NOMO-1 (cell line): ENCODE measurements at regions not wholly inside any gene's neighbourhood (a gene's known extent, or its start where the extent isn't known, plus 50 kb on each side); places are given as distances from the start of the nearest gene placed in this dataset.
"Not testable (repeated sequence)": the region's sequence is repeated elsewhere in the genome, so short reads cannot be mapped to it uniquely, and the experiment has no call there.

ENCODE experiments used
- DNase-seq, 2 experiments: peaks; one replicate each; lab custom pipeline; 2025; ENCODE audit not compliant: unreplicated experiment in 2 of 2; lab: John Stamatoyannopoulos, UW

DNA sequence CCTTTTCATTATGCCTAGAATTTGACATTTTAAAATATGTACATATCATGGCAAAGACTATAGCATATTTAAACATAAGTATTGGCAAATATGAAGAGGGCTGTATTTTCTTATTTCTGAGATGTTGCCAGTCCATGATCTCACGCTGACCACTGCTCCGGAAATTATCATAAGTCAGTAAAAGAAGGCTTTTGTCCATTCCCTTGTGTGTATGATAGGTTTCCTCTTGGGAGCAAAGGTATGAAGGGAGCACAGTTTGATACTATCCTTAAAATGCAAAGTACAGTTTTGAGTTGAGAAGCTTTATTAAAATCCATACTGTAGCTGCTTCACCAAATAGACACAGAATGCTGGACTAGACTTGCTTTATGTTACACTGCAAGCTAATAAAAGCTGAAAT lies 52.6 kb upstream of the AGA start:
- DNase-seq: no peak

DNA sequence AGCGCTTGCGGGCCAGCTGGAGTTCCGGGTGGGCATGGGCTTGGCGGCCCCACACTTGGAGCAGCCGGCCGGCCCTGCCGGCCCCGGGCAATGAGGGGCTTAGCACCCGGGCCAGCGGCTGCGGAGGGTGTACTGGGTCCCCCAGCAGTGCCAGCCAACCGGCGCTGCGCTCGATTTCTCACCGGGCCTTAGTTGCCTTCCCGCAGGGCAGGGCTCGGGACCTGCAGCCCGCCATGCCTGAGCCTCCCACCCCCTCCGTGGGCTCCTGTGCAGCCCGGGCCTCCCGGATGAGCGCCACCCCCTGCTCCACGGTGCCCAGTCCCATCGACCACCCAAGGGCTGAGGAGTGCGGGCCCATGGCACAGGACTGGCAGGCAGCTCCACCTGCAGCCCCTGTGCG lies 53.4 kb upstream of the AGA start:
- DNase-seq: not testable (repeated sequence)

DNA sequence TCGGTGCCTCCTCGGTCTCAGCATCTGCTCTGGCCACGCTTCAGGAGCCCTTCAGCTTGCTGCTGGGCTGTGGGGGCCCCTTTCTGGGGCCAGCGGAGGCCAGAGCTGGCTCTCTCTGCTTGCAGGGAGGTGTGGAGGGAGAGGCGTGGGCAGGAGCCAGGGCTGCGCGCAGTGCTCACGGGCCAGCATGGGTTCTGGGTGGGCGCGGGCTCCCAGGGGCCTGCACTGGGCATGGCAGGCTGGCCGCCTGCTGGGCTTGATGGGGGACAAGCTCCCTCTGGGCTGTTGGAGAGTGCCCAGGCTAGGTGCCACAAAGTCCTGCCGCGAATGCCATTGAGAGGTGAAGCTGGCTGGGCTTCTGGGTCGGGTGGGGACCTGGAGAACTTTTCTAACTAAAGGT lies 57.3 kb upstream of the AGA start:
- no peak for DNase-seq

DNA sequence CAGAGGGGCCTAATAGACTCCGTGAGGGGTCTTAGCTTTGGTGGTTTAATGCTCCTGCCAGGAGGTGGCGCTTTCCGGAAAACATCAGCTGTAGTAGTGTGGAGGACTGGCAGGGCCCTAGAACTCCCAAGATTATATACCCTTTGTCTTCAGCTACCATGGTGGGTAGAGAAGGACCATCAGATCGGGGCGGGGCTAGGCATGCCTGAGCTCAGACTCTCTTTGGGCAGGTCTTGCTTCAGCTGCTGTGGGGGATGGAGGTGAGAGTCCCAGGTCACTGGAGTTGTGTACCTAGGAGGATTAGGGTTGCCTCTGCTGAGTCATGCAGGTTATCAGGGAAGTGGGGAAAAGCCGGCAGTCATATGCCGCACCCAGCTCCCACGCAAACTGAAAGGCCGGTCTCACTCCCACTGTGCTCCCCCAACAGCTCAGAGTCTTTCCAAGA lies 63.0 kb upstream of the AGA start:
- DNase-seq: no peak

DNA sequence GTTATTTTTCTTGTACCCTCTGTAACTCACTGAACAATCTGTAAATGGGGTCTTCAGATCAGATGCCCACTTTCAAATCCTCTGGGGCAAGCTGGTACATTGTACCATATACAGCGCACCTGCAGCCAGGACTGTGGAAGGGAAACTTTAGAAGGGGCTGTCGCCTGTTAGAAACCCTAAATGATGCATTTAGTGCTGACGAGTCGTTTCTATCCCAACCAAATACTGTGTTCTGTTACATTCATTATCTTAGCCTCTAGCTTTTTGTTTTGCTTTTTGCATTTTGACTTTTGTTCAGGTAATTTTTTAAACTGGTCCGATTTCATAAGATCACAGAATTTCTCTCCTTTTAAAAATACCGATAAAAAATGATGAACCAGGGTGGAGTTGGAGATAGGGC lies 66.4 kb upstream of the AGA start:
- DNase-seq: no peak

DNA sequence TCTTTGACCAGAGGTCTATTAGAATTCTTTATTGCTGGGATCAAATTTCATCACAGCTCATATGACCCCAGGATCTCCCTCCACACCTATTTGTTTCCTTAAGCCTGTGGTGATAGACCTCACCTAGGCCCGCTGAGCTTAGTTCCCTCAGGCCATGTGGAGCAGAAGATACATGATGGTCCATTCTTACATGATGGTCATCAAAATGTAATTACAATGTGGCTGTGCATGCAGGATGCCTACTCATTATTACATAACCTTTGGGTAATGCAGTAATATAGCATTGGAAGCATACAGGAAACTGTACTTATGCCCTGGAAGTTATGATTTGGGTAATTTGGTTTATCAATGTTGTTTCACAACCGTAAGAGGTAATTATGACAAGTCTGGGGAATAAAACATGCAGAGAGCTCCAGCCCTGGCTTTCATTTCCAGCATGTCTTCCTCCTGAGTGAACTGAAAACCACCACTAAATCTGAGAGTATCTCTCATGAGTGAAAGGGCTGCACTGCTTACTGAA lies 67.0 kb upstream of the AGA start:
- no peak for DNase-seq

DNA sequence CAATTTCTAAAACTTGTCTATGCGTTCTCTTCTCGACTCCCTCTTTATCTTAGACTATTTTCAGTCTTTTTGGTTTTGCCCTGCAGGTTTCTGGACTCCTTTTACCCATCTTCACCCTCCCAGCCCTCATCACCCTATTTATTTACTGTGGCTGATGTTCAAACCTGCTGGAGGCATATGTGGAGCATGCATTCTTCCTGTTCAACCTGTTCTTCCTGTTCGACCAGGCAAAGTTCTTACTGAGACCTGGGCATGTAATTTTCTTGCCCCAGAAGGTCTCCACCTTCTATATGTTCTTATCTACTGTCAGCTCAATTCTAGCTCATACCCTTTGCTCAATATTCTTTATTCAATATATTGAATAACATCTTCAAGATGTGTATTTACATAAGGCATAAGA lies 69.4 kb upstream of the AGA start:
- no peak for DNase-seq

DNA sequence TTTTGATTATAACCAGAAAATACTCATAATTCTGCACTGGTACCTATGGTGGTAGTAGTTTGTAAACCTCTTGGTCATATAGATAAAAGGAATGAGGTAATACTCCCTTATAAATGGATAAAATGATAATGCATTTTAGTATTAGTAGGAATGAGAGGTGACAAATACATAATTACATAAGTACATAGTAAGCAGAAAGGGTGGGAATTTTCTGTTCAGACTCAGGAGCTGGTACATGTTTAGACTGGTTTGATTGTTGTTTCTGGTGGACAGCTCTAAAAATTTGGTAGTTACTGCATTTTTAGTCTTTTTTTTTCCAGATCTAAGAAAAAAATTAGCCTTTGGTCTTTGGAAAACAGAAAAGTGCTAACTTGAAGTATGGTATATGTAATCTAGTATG lies 70.4 kb upstream of the AGA start:
- DNase-seq: no peak

DNA sequence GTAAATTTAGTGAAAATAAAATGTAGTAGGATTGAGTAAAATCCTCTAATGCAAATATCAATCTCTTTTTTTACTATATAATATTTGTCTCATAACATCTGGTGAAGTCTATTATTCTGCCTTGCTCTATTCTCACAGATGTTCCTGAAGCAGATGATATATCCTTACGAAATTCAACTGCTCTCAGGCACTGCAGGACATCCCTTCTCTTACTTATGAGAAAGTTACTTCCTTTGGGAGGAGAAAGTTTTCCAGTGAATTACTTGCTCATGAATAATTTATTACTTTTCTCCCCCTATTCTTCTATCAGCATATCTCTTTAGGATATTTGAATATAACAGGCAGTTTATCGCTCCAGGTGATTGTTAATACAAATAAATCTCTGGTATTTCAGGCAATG lies 75.6 kb upstream of the AGA start:
- no peak for DNase-seq

DNA sequence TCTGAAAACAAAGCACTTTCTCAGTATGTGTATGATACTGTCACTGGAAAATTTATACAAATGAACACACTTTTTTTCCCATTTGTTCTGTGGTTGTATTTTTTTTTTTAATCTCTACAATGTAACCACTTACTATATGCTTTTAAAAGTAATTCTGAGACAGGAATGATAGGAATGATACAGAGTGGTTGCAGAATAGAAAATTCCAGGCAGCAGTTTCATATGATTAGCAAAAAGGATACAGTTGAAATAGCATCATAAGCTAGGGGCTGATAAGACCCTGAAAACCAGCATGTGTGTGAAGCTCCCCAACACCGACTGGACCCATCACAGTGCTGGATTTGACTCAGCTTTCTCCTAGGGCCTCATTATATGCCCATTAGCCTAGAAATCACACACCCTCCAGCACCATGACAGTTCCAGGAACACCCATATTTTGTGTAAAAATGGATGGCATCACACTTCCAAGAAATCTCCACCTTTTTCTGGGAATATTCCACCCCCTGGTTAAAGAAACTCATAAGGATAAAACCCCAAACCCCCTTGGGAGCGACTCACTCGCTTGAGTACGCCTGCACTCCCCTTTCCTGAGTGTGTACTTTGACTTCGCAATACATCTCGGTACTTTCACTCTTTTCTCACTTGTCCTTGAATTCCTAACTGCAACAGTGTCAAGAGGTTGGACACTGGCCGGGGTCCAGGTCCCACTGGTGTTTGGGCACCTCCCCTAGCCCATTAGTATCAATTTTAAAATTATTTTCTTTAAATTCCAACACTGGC lies 77.4 kb upstream of the AGA start:
- DNase-seq: no peak

DNA sequence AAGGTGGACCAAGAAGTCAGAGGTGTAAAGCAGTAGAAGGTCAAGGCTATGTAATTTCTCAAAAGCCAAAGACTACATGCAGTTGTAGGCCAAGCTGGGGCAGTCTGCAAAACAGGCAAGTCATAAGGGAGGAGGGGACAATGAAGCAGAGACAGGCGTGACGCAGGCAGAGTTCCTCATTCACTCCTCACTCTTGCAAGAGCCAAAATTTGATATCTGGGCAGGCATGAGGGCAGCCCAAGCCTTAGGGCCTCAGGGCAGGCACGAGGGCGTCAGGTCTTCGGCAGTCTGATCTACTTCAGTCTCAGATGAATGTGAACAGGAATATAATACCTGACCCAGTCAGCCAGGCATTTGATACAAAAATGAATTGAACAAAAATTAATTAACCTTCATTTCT lies 86.4 kb upstream of the AGA start:
- no peak for DNase-seq

DNA sequence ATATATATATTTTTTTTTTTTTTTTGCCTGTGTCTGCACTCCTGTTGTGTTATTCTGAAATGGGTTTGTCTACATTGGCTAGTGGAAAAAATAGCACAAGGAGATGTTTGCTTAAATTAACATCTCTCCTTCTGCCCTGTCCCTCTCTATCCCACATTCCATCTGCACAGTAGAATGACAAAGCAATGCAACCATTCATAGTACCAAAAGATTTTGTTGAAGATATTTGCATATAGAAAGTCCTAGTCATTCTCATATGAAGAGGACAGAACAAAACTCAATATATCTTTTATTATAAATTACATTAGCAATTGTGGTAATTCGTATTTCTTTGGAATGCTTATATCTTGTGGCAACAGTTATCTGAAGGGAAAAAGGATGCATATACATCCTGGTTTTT lies 88.3 kb upstream of the AGA start:
- DNase-seq: no peak

DNA sequence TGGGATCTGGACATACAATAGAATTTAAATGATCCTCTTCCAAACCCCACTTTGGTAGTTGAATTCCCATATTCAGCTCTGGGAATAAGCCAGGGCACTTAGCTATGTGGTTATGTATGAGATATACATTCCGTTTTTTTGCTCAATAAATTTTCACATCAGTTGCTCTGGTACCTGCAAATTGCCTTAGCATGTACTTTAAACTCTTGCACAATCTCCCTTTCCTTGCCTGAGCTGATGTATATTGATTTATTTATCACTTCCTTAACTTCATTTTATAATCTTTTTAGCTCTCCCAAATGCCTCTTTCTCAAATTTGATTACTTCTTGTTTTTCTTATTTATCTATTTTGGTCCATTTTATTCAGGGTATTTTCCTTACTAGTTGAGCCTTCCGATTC lies 90.1 kb upstream of the AGA start:
- DNase-seq: no peak

DNA sequence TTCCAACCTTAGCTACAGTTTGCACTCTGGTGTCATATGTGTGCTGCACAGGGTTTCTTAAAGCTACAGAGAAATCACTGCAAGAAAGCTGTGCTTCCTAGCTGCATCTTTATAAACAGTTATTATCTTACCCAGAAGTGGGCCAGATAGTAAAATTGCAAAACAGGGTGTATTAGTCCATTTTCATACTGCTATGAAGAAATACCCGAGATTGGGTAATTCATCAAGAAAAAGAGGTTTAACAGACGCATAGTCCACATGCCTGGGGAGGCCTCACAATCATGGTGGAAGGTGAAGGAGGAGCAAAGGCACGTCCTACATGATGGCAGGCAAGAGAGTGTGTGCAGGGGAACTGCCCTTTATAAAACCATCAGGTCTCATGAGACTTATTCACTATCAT lies 92.6 kb upstream of the AGA start:
- DNase-seq: not testable (repeated sequence)

DNA sequence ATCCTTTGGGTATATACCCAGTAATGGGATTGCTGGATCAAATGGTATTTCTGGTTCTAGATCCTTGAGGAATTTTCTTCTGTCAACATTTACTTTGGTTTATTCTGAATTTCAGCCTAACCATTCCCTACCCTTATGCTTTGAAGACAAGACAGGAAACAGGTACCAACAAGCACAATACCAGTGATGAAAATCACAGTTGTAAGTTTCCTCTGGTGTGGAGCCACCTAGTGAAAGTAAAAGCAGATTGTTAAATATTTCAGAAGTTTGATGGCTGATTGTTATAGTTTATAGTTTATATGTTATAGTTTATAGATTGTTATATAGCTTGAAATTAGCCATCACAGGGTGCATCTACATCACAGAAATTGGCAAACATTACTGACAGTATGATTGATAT lies 104.5 kb upstream of the AGA start:
- DNase-seq: no peak

DNA sequence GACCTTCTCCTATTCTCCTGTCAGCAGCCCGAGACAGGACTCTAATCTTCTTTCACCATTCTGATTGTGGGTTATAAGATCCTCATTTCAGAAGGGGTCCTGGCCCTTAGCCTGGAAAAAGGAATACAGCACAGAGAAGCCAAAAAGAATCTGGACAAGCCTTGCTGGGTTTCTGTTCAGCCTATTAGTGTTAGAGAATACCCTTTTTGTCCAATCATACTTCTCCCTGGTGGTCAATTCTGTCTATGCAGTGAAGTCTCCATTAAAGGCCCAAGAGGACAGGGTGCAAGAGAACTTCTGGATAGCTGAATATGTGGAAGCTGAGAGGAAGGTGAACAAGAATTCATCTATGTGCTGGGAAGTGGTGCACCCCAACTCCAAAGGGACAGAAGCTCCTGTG lies 105.7 kb upstream of the AGA start:
- DNase-seq: no peak

DNA sequence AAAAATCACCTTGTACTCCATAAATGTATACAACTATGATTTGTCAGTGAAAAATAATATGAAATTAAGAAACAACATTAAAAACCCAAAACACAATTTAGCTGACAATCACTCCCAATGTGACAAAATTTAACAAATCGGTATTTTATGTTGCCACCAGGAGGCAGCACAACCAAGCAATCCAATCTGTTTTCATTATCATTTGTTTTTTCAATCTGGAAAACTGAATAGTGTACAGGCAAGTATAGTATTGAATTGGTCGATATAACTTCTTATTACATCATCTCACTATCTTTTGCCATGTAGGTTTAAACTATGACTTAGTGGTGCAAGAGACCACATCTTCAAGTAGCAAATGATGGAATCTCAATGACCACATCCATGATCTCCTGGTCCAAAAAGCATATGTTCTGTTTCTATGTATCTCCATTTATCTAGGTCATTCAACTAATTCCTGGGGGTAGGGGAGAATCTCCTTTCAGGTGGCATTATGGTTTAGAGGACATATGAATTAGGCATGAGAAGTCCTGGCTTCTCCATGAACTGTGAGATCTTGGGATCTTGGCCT lies 112.9 kb upstream of the AGA start:
- DNase-seq: peak in 1 of 2 experiments; percentile 4

DNA sequence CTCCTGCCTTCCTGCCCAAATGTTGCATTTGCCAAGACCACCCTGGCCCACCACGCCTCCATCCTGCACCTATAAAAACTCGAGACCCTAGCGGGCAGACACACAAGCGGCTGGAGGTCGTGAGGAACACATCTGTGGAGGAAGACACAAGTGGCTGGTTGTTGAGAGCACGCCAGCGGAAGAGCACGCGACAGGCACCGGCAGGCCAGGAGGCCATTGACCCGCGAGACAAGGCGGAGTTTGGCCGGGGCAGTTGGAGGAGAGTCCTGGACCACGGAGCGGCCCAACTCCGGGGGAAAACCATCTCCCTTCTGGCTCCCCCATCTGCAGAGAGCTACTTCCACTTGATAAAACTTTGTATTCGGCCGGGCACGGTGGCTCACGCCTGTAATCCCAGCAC lies 115.2 kb upstream of the AGA start:
- DNase-seq: no peak

DNA sequence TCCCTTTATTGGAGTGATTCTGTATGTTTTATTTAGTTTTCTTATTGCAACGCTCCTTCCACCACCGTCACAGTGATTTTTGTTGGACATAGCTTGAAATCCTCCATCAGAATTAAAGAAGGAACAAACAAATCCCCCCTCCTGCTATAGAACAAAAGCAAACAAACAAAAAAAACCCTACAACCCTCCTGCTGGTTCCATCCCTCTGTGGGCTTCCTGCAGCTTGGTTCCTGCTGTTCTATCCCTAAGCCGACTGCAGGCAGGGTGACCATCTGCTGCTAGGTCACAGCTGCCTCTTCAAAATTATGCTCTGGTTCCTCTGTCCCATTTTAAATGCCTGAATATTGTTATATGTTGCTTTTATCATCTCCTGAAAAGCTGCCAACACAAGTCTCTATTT lies 116.8 kb upstream of the AGA start:
- DNase-seq: no peak

DNA sequence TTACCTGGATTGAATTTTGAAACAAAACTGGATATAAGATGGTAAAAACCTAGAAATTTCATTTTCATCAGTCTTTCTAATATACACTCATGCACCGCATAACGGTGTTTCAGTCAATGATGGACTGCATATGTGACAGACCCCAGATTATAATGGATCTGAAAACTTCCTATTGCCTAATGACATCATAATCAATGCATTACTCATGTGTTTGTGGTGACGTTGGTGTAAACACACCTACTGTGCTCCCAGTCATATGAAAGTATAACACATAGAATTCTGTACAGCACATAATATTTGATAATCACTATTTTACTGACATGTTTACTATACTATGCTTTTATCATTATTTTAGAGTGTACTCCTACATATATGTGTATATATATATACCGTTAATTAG lies 119.9 kb upstream of the AGA start:
- no peak for DNase-seq

DNA sequence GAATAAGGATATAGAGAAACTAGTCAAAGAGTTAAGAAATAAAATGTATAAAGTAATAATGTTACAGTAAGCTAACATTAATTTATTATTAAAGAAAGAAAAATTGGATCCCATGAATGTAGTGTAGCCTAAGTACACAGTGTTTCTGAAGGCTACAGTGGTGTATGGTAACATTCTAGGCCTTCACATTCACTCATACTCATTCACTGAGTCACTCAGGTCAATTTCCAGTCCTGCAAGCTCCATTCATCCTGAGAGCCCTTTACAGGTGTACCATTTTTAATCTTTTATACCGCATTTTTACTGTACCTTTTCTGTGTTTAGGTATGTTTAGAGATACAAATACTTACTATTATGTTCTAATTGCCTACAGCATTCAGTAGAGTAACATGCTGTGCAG lies 120.6 kb upstream of the AGA start:
- no peak for DNase-seq

DNA sequence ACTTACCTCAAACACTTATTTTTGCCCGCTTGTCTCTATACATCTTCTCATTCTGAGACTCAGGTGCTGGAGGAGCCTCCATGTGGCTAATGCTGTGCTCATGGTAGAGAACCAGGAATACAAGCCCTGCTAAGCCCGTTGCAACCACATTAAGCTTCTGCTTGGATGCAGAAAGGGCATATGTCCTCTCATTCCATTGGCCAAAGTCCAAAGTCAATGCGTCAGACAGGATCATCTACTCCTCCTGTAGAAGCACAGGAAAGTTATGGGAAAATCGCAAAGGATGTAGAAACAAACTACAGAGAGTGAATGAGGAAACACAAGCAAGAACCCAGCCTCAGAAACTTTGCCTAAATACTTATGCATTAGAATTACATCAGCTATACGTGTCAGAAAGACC lies 124.5 kb upstream of the AGA start:
- DNase-seq: no peak

DNA sequence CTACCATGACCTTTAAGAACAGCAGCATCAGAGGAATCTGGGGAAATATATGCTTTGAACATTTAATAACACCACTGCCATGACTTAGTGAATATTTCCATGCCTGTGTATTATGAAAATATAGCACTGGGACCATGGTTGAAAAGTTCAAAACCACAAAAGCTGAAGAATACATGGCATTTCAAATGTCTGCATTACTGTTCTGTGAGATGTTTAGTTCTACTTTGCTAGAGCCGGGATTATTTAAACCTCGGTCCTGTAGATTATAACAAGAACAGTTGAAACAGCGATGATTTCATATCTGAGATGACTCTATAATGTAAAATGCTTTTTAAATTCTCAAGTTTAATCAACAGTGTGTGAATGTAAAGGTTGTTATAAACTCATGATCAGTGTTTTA lies 126.7 kb upstream of the AGA start:
- DNase-seq: no peak
